Loucy (cell line): ENCODE measurements at regions not wholly inside any gene's neighbourhood (a gene's known extent, or its start where the extent isn't known, plus 50 kb on each side); places are given as distances from the start of the nearest gene placed in this dataset.

ENCODE experiments used
- EZH2phosphoT487 ChIP-seq: fragments of 200-600 bp; IDR thresholded peaks from 2 replicates; pipeline ENCODE4 v1.6.1; 2018; ENCODE audit warnings: antibody characterized with exemption, mild to moderate bottlenecking, moderate library complexity, borderline replicate concordance
- TF ChIP-seq, protein P1 (sequence below): fragments of 200-600 bp; sonication (generic); conservative IDR thresholded peaks from 2 replicates; pipeline ENCODE4 v1.5.1; 2014; ENCODE audit warnings: mild to moderate bottlenecking, antibody characterized with exemption, low read length

DNA sequence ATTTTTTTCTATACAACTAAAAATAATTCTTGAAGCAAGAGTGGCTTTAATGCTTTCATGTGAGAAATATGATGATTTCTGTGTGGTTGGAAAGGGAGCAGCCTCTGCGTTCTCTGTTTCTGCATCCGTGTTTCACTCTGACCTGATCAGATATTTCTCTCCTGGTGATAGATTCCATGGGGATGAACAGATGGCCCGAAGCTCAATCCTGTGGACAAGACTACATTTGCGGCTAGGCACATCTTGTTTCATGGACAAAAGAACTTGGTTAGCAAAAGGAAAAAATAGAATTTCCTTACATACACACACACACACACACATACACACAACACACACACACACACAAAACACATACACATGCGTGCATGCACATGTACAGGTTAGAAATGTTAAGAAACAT, 218.2 kb upstream of the ADAMTS16 start:
- TF ChIP-seq, protein P1, sequence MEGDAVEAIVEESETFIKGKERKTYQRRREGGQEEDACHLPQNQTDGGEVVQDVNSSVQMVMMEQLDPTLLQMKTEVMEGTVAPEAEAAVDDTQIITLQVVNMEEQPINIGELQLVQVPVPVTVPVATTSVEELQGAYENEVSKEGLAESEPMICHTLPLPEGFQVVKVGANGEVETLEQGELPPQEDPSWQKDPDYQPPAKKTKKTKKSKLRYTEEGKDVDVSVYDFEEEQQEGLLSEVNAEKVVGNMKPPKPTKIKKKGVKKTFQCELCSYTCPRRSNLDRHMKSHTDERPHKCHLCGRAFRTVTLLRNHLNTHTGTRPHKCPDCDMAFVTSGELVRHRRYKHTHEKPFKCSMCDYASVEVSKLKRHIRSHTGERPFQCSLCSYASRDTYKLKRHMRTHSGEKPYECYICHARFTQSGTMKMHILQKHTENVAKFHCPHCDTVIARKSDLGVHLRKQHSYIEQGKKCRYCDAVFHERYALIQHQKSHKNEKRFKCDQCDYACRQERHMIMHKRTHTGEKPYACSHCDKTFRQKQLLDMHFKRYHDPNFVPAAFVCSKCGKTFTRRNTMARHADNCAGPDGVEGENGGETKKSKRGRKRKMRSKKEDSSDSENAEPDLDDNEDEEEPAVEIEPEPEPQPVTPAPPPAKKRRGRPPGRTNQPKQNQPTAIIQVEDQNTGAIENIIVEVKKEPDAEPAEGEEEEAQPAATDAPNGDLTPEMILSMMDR, result no peak
- no peak for TF ChIP-seq EZH2phosphoT487
